GM12892 (cell line): ENCODE measurements at regions not wholly inside any gene's neighbourhood (a gene's known extent, or its start where the extent isn't known, plus 50 kb on each side); places are given as distances from the start of the nearest gene placed in this dataset.

ENCODE experiments used
- POLR2A ChIP-seq: IDR thresholded peaks from 2 replicates; pipeline ENCODE4 v1.6.1; 2011; ENCODE audit warnings: low read depth, low read length, control low read depth
- POLR2AphosphoS5 ChIP-seq: IDR thresholded peaks from 2 replicates; pipeline ENCODE4 v1.6.1; 2011; ENCODE audit warnings: low read depth, low read length, control low read depth
- TAF1 ChIP-seq: IDR thresholded peaks from 2 replicates; pipeline ENCODE4 v1.6.1; 2011; ENCODE audit warnings: low read depth, mild to moderate bottlenecking, control low read depth, low read length, borderline replicate concordance

- TF ChIP-seq POLR2A (no peak), POLR2AphosphoS5 (no peak), TAF1 (no peak)
Observed at GRCh38 chr1:70899735-70900134, 147.9 kb downstream of the PTGER3 start.
